GM23248 (cell line): ENCODE measurements at regions not wholly inside any gene's neighbourhood (a gene's known extent, or its start where the extent isn't known, plus 50 kb on each side); places are given as distances from the start of the nearest gene placed in this dataset.

Experiments
- EZH2 ChIP-seq: fragments of 200-600 bp; sonication (generic); IDR thresholded peaks from 2 replicates; pipeline ENCODE4 v1.6.1; 2018; ENCODE audit warnings: antibody characterized with exemption, mild to moderate bottlenecking; ENCODE audit not compliant: insufficient read depth, poor library complexity, severe bottlenecking
- EZH2phosphoT487 ChIP-seq: fragments of 200-600 bp; sonication (generic); IDR thresholded peaks from 2 replicates; pipeline ENCODE4 v1.6.1; 2018; ENCODE audit warnings: antibody characterized with exemption, moderate library complexity, mild to moderate bottlenecking, low read depth; ENCODE audit not compliant: insufficient read depth

DNA sequence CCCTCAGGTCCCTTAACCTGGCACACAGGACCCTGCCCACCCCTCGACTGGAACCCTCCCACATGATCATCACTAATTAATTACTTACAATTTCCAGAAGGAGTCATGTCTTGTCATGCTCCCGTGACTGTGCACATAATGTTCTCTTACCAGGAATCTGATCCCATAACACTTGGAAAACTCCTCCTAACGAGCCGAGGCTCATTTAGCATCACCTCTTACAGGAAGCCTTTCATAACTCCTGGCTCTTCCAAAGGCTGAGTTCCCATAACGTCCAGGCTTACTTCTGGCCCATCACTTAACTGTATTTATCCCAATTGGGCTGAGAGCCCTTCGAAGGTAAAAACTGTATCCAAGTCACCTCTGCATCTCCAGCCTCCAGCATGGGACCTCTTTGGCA lies 147.9 kb upstream of the JUN start:
- TF ChIP-seq EZH2 (no peak), EZH2phosphoT487 (no peak)
